ENCODE measurements at regions not wholly inside any gene's neighbourhood (a gene's known extent, or its start where the extent isn't known, plus 50 kb on each side); places are given as distances from the start of the nearest gene placed in this dataset.

DNA sequence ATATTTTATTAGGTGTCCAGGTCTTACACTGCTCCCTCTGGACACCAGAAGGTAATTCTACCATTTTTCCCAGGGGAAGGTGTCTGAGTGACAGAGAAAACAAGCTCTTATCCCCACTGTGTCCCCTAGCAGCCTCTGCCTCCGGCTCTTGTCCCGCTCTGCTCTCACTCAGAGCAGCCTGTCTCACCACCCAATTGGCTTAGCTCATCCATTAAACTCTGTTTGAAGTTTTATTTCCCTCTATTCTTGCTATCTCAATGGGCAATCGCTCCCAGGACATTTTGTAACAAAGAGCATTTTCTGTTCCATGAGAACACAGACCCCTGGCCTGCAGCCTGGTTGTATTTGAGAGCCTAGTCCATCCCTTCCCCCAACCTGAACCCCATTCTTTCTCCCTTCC, 90.6 kb upstream of the LDAH start:
- DNase-seq, result no peak

DNA sequence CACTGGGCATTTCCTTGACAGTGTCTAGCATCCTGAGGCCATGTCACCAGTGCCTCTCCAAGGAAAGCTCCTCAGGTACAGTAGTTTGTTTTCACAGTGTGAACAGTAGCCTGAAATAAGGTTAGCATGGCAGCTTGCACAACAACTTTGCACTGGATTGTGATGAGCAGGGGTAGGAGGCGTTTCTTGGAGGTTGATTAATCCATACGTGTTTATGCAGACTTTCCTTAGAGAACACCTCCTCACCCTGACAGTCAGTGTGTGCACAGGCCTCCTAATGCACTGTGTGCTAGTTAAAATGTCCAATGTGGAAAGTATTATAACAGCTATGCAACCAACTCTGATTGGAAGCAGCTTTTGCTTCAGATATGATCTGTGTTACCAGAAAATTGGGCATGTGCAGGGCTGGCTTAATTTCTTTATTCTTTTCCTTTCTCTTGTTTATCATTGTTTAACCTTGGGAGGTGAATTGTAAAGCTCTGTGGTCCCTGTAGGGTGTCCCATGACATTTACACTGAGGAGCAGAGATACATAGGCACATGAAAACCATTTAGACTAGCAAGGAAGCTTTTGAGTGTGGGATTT, 77.2 kb upstream of the LDAH start:
- no peak for DNase-seq

DNA sequence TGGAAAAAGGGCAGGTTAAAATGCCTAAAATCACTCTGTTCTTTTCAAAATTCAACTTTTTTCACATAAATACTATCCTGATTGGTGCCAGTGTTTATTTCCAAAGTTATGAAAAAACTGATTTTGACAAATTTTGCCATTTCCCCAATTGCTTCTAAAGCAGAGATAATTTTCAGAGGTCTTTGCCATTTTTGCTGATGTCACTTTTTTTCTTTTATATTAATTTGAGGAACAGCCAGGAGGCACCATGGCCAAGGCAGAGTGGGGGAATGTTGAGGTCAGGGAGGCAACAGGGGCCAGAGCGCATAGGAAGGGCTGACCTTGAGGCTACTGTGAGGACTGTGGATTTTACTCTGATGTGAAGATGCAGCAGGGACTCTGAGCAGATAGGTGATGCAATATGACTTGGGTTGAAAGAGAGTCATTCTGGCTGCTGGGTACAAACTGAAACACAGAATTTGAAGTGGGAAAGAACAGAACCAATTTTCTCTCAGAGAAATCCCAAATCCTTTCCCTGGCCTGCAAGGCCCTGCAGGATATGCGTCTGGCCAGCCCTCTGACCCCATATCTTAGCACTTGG, 75.1 kb upstream of the LDAH start:
- no peak for DNase-seq

DNA sequence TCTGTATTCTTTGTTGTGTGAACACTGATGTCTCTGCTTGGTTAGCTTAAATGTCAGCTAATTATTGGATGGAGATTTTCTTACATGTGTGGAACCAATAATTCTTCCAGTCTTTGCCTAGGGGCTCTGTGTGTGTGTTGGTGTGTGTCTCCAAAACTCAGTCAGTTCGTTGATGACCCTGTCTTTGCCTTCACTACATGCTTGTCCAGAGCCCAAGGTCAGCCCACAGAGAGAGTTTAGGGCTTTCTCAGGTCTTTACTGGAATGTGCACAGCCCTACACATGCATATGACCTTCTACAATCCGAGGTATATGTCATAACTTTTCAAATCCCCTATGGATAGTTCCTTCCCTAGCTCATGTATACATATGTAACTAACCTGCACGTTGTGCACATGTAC, 74.1 kb upstream of the LDAH start:
- no peak for DNase-seq

DNA sequence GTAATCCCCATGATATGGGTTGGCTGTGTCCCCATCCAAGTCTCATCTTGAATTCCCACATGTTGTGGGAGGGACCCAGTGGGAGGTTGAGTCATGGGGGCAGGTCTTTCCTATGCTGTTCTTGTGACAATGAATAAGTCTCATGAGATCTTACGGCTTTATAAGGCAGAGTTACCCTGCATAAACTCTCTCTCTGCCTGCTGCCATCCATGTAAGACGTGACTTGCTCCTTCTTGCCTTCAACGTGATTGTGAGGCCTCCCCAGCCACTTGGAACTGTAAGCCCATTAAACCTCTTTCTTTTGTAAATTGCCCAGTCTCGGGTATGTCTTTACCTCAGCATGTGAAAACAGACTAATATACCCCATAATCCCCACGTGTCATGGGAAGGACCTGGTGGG, 61.9 kb upstream of the LDAH start:
- no peak for DNase-seq

DNA sequence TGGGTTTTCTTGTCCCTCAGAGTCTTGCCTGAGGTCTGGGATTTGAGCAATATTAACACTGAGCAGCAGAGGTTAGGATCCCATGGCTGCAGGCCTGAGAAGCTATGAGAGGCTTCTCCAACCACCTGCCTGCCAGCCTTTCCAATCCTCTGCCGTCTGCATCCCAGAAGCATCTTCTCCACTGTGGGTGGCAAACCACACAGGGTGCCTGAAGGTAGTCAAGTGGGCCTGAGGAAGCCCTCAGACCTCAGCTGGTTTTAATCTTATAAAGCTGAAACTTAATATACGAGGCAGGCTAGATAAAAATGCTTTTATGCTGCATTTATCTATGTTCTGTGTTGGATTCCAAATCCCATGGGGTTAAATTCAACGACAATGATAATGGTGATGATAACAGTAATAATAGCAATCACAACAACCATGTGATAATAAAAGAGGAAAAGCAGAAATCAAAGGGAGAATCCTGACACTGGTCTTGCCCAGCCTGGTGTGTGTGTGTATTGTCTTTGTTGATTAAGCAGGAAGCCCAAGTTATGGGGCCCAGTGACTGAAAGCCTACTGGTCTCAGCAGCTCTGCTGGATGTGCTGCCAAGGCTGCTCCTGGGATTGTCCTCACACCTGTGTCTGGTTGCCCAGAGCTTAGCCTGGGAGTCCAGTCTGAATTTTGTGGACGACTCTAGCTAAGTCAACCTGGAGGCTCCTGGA, 59.7 kb upstream of the LDAH start:
- DNase-seq, result no peak

DNA sequence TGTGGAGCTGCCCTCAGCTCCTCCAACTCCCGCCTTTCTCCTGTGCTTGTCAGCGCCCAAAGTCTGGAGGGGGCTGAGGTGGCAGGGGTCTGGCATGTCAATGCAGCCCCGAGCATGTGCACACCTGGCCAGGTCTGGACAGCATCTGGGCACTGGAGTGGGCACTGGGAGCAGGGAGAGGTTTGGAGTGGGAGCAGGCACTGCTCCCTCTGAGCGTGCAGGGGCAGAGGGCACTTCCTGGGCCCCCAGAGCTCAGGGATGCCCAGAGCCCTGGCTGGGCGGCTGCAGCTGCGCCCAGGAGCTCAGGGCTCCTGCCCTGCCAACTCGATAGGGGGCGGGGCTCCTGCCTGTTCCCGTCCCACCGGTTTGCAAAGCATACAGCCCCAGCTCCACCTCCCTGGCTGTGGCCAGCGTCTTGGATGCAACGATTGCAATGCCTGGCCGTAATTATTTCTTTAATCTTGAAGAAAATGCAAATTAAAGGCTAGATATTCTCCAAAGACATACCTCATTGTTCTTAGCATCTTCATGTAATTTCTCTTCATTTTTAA, 57.4 kb upstream of the LDAH start:
- DNase-seq, result no peak

DNA sequence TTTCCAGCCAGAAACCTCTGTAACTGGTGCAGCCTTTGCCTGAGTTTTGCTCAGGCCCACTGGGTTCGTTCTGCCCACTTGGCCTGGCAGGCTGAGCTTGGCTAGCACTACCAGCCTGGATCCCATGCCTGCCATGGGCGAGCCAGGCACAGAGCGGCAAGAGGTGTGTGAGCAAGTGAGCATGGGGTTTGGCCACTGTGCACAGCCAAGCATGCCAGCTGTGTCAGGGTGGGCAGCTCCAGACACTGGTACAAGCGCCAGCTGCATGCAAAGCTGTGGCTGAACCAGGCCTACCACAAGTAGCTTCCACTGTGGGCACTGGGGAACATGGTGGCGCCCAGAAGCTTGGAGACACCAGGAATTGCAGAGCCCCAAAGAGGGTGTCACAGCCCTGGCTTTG, 56.3 kb upstream of the LDAH start:
- no peak for DNase-seq

DNA sequence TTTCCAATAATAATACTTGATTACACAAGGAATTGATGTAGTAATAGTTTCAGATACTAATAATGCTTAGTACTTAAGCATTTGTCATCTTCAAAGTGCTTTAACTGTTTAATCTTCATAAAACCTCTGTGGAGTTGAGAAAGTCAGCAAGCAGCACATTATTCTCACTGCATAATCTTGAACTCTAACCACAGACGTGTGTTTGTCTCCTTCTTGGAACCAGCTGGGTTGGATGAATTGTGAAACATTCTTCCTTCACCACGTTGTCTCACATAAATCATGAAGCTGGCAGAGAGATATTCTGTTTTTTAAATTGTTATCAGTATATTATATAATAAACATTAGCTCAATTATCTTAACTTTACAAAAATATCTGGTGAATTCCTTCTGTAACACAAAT, 55.1 kb upstream of the LDAH start:
- peak; percentile 3 for DNase-seq
